ENCODE measurements at regions not wholly inside any gene's neighbourhood (a gene's known extent, or its start where the extent isn't known, plus 50 kb on each side); places are given as distances from the start of the nearest gene placed in this dataset.

GRCh38 chr3:139198929-139199328 lies 144.9 kb upstream of the MRPS22 start:
- Histone ChIP-seq H2BK12ac (ENCODE audit: insufficient read length, low read depth, low read length) (no peak overlapping the region), H2BK15ac (ENCODE audit: low read depth, low read length) (no peak overlapping the region), H3K4ac (ENCODE audit: low read depth, low read length) (no peak overlapping the region), H2AK5ac (ENCODE audit: insufficient read length, low read length) (no peak overlapping the region), H3K27me3 (ENCODE audit: insufficient read depth, low read length) (no peaks in the 10 kb centered on the region; the same call in 1 of the 2 replicates), H2BK120ac (ENCODE audit: low read depth, low read length, poor library complexity, severe bottlenecking) (no peak overlapping the region), H3K79me2 (ENCODE audit: insufficient read depth, low read length) (no peaks in the 10 kb centered on the region), H3K14ac (ENCODE audit: insufficient read depth, low read length) (no peak overlapping the region), H3K27ac (ENCODE audit: insufficient read length, low read depth, low read length) (no peak overlapping the region), H3K4me2 (ENCODE audit: insufficient read depth, insufficient read length, low read length) (no peak overlapping the region), H2AFZ (ENCODE audit: low read length) (no peak overlapping the region), H3K56ac (ENCODE audit: insufficient read length, low read depth, low read length) (no peak overlapping the region), H3K23me2 (ENCODE audit: insufficient read length, low read depth, low read length, poor library complexity, severe bottlenecking) (no peaks in the 10 kb centered on the region), H3K79me1 (ENCODE audit: insufficient read depth, low read depth, low read length, poor library complexity, severe bottlenecking) (no peaks in the 10 kb centered on the region), H4K91ac (ENCODE audit: insufficient read length, low read depth, low read length) (no peak overlapping the region), H3K4me1 (ENCODE audit: insufficient read depth, low read length) (no peaks in the 10 kb centered on the region), H4K20me1 (ENCODE audit: control insufficient read depth, insufficient read depth, insufficient read length) (no peaks in the 10 kb centered on the region), H4K5ac (ENCODE audit: insufficient read length, low read depth, low read length) (no peak overlapping the region), H3T11ph (ENCODE audit: low read length) (no peak overlapping the region), H2BK20ac (ENCODE audit: low read depth, low read length, poor library complexity, severe bottlenecking) (no peak overlapping the region), H3K18ac (ENCODE audit: insufficient read length, low read depth, low read length) (no peak overlapping the region), H3K9me3 (ENCODE audit: control insufficient read depth, low read depth, low read length) (peaks cover 14% of the 10 kb centered on the region), H3K9ac (ENCODE audit: extremely low read depth, insufficient read length, low read length) (no peak overlapping the region), H2BK5ac (ENCODE audit: insufficient read length, low read length) (no peak overlapping the region), H3K23ac (ENCODE audit: insufficient read length, low read depth, low read length) (no peak overlapping the region), H4K8ac (replicated peaks; ENCODE audit: insufficient read length, low read depth, low read length) (no peak overlapping the region)
- Mint-ChIP-seq H3K36me3 (ENCODE audit: insufficient read depth in 1 of 3, low read depth in 3 of 3) (peaks cover 5 to 12% (median 11%) of the 10 kb centered on the region in 3 experiments), H3K27me3 (ENCODE audit: low read depth) (peaks cover 21% of the 10 kb centered on the region), H3K4me1 (peaks cover 2 to 3% of the 10 kb centered on the region in 2 experiments), H3K4me3 (no peak overlapping the region), H3K27ac (no peak overlapping the region), H3K9me3 (peaks cover 34 to 39% of the 10 kb centered on the region in 2 experiments)
- no peak for TF ChIP-seq CTCF (conservative IDR thresholded peaks at IDR 0.05)
- DNase-seq = no peak
- no CpG with 5 or more reads among the region's 2 CpGs for WGBS (ENCODE audit: extremely low coverage, insufficient read length, low lambda C conversion rate)
